ENCODE measurements at regions not wholly inside any gene's neighbourhood (a gene's known extent, or its start where the extent isn't known, plus 50 kb on each side); places are given as distances from the start of the nearest gene placed in this dataset.

DNA sequence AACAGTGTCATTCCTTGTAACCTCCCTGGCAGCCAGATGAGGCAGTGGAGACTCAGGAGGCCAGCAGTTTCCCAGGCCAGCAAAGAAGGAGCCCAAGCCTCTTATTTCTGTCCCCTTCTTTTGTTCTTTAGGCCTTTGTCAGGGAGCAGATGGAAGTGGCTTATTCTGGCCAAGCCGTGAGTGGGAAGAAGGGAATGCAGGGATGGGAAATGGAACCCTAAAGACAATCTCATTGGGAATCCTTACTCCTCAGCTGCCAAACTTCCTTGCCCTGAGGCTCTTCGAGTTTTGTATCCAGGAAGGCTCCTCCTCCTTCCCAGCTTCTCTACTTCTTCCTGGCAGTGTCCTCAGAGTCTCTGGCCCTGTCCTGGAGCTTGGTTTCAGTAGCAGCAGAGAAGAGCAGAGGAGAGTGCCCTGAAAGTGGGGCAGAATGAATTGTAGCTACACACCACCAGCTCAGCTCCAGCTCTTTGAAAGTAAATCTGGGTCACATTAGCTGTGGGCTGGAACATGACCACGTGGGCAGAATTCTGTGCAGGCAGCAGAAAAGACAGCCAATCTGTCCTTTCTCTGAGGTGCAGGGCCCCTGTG is 63.9 kb downstream of the NDUFS5 start:
- DNase-seq (ENCODE audit: low read depth in 1 of 2, low spot score in 1 of 2): peak in 1 of 2 donors; percentile 47
- no peak overlapping the region for H3K27ac ChIP-seq
- no peaks in the 10 kb centered on the region for H3K36me3 ChIP-seq
- no peaks in the 10 kb centered on the region for H3K9me3 ChIP-seq (ENCODE audit: low read depth)
- H3K27me3 ChIP-seq: no peaks in the 10 kb centered on the region
- peaks cover 16% of the 10 kb centered on the region for H3K4me1 ChIP-seq (ENCODE audit: low read depth)
- H3K4me3 ChIP-seq: no peak overlapping the region
- TF ChIP-seq, protein P1, sequence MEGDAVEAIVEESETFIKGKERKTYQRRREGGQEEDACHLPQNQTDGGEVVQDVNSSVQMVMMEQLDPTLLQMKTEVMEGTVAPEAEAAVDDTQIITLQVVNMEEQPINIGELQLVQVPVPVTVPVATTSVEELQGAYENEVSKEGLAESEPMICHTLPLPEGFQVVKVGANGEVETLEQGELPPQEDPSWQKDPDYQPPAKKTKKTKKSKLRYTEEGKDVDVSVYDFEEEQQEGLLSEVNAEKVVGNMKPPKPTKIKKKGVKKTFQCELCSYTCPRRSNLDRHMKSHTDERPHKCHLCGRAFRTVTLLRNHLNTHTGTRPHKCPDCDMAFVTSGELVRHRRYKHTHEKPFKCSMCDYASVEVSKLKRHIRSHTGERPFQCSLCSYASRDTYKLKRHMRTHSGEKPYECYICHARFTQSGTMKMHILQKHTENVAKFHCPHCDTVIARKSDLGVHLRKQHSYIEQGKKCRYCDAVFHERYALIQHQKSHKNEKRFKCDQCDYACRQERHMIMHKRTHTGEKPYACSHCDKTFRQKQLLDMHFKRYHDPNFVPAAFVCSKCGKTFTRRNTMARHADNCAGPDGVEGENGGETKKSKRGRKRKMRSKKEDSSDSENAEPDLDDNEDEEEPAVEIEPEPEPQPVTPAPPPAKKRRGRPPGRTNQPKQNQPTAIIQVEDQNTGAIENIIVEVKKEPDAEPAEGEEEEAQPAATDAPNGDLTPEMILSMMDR (IDR thresholded peaks at IDR 0.05; ENCODE audit: low read depth, low read length): peak; percentile 7

DNA sequence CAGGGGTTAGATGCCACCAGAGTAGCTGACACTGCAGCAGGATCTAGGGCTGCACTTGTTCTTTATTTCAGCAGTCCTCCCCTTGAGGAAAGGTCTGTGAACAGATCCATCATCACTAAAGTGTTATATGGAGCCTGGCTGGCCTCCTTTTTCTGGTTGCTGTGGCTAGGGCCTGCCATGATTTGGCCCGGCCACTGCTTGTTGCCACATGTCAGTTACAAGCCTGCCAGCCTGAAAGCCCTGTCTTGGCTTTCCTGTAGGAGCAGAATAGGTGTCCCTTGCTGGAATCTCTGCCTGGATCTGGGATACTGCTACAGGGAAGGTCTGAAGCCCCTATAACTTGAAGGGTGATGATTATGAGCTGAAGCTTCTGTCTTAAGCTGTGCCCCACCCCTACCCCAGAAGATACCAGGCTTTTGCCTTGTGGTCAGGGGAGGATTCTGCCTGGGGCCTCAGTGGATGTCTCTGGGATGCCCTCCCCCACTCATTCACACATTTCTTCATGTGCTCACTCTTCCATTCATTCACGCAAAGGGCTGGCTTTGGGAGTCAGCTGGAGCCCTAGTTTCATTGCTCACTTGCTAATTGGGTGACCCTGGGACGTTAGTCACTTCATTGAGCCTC is 64.7 kb downstream of the NDUFS5 start:
- TF ChIP-seq, protein P1 (IDR thresholded peaks at IDR 0.05; ENCODE audit: low read depth, low read length): no peak
- H3K4me1 ChIP-seq (ENCODE audit: low read depth): peaks cover 16% of the 10 kb centered on the region
- H3K9me3 ChIP-seq (ENCODE audit: low read depth): no peaks in the 10 kb centered on the region
- H3K27ac ChIP-seq: no peak overlapping the region
- no peaks in the 10 kb centered on the region for H3K27me3 ChIP-seq
- H3K36me3 ChIP-seq: no peaks in the 10 kb centered on the region
- DNase-seq (ENCODE audit: low read depth in 1 of 2, low spot score in 1 of 2): no peak
- no peak overlapping the region for H3K4me3 ChIP-seq

DNA sequence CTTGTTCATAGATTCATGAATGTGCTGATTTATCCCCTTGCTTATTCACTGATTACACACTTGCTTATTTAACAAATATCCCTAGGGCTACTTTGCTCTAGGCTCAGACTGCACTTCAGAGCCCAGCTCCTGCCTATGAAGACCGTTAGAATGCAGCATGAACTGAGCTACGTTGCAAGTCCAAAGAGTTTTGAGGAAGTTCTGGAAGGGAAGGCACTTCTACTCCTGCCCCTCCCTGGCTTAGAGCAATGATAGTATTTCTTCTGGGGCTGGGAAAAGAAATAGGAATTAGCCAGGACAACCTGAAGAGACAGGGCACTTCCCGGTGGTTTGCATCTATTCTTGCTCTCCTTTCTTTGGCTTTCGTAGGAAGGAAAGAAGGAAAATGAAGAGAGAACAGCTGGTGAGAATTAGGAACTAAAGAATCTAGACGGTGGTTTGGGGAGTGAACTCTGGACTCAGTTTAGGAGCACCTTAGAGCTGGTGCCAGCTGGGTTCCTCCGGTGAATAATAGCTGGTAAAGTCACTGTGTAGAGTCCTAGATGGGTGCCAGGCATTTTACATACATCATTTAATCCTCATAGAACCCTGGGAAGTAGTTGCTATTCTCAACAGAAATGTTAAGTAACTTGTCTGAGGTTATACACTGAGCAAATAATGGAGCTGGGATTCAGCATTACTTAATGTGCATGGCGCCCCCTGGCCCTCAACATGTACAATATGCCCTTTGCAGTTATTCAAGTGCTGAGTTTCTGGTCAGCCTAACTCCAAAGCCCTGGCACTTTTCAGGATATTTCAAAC is 65.9 kb downstream of the NDUFS5 start:
- TF ChIP-seq, protein P1 (IDR thresholded peaks at IDR 0.05; ENCODE audit: low read depth, low read length): peak; percentile 58
- Histone ChIP-seq H3K36me3 (no peaks in the 10 kb centered on the region), H3K27me3 (no peaks in the 10 kb centered on the region), H3K4me3 (no peak overlapping the region), H3K4me1 (ENCODE audit: low read depth) (peaks cover 7% of the 10 kb centered on the region), H3K9me3 (ENCODE audit: low read depth) (no peaks in the 10 kb centered on the region), H3K27ac (no peak overlapping the region)
- peak; percentile 80 to 84 for DNase-seq (ENCODE audit: low read depth in 1 of 2, low spot score in 1 of 2)

DNA sequence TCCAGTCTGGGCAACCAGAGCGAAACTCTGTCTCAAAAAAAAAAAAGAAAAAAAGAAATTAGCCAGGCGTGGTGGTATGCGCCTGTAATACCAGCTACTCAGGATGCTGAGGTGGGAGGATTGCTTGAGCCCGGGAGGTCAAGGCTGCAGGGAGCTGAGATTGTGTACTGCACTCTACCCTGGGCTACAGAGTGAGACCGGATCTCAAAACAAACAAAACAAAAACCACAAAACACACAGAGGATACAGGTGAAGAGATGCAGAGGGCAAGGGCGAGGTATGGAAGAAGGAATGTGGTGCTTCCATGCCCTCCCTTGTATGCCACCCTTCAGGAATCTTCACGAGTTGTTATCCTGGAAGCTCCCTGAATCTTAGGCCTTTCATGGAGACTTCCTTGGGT is 68.5 kb downstream of the NDUFS5 start:
- H3K4me3 ChIP-seq: no peak overlapping the region
- no peaks in the 10 kb centered on the region for H3K4me1 ChIP-seq (ENCODE audit: low read depth)
- H3K36me3 ChIP-seq: no peaks in the 10 kb centered on the region
- no peaks in the 10 kb centered on the region for H3K9me3 ChIP-seq (ENCODE audit: low read depth)
- H3K27me3 ChIP-seq: no peaks in the 10 kb centered on the region
- TF ChIP-seq, protein P1 (IDR thresholded peaks at IDR 0.05; ENCODE audit: low read depth, low read length): no peak
- no peak for DNase-seq (ENCODE audit: low read depth in 1 of 2, low spot score in 1 of 2)
- no peak overlapping the region for H3K27ac ChIP-seq

DNA sequence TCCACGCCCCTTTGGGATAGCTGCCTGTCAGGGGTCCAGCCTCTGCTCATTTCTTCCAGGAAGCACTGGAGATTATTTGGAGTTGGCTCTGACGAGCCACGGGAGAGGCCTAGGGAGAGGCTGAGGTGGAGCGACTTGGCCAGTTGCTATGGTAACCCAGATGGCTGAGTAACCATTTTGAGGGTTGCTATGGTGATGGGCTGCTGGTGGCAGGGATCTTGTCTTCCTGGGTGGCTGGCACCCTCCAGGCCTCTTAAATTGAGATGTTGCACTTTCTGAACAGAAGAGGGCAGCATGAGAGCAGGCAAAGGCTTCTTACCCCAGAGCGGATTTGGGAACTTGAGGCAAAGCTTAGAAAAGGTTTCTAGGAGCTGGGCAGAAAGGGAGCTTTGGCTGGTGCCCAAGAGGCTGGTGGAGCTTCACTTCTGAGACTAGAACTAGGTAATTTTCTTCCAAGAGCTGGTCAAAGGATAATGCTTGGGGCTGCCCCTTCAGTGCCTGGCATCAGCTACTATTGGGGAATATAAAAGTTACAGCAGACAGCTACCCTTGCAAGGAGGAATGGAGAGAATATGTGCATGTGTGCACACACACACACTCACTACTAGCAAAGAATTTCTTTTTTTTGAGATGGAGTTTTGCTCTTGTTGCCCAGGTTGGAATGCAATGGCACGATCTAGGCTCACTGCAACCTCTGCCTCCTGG is 72.5 kb downstream of the NDUFS5 start:
- TF ChIP-seq, protein P1 (IDR thresholded peaks at IDR 0.05; ENCODE audit: low read depth, low read length): peak; percentile 73
- DNase-seq (ENCODE audit: low read depth in 1 of 2, low spot score in 1 of 2): peak; percentile 79 to 94
- Histone ChIP-seq H3K4me1 (ENCODE audit: low read depth) (peaks cover 12% of the 10 kb centered on the region), H3K27ac (no peak overlapping the region), H3K9me3 (ENCODE audit: low read depth) (no peaks in the 10 kb centered on the region), H3K27me3 (no peaks in the 10 kb centered on the region), H3K36me3 (no peaks in the 10 kb centered on the region), H3K4me3 (no peak overlapping the region)
